C4-2B (cell line): ENCODE measurements at regions not wholly inside any gene's neighbourhood (a gene's known extent, or its start where the extent isn't known, plus 50 kb on each side); places are given as distances from the start of the nearest gene placed in this dataset.

Source experiments
- CTCF ChIP-seq: fragments of 450-650 bp; conservative IDR thresholded peaks from 2 replicates; pipeline ENCODE4 v1.5.1; 2017; ENCODE audit warnings: mild to moderate bottlenecking
- ZFX ChIP-seq: fragments of 450-650 bp; IDR thresholded peaks from 2 replicates; pipeline ENCODE4 v1.6.1; 2017

DNA sequence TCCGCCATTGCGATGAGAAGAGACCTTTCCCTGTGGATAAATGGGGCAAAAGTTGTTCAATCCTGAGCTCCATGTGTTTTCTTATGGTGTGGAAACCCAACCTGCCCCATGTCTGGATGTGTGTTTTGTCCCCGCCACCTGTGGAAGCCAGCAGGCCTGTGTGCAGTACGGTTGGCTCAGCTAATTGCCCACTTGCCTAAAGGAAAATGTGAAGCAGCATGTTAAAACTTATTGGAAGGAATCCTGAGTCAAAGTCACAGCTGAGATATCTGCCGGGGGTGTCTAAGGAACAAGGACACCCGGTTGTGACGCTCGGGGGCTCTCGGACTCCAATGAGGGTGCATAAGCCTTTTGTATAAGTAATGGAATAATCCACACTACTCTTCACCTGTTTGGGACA is 361.1 kb upstream of the IRX1 start:
- TF ChIP-seq CTCF (no peak), ZFX (no peak)
